ENCODE measurements at regions not wholly inside any gene's neighbourhood (a gene's known extent, or its start where the extent isn't known, plus 50 kb on each side); places are given as distances from the start of the nearest gene placed in this dataset.

- no peaks in the 10 kb centered on the region for H3K36me3 ChIP-seq (ENCODE audit: insufficient read depth, low read length)
- no peaks in the 10 kb centered on the region for H3K9me3 ChIP-seq (ENCODE audit: control insufficient read depth, insufficient read depth, low read length)
- no peak overlapping the region for H3K9ac ChIP-seq (ENCODE audit: low read depth, low read length)
- peaks cover 20% of the 10 kb centered on the region for H3K4me1 ChIP-seq (ENCODE audit: insufficient read depth, low read length)
These were observed 92.2 kb upstream of the MAML3 start for GRCh38 chr4:140246216-140246615.

- Histone ChIP-seq H3K36me3 (ENCODE audit: insufficient read depth, low read length) (no peaks in the 10 kb centered on the region), H3K9ac (ENCODE audit: low read depth, low read length) (no peak overlapping the region), H3K9me3 (ENCODE audit: control insufficient read depth, insufficient read depth, low read length) (no peaks in the 10 kb centered on the region), H3K4me1 (ENCODE audit: insufficient read depth, low read length) (peaks cover 20% of the 10 kb centered on the region)
These were observed 90.3 kb upstream of the MAML3 start for GRCh38 chr4:140244328-140244727.

GRCh38 chr4:140243278-140243753 is 89.3 kb upstream of the MAML3 start:
- Histone ChIP-seq H3K9me3 (ENCODE audit: control insufficient read depth, insufficient read depth, low read length) (no peaks in the 10 kb centered on the region), H3K4me1 (ENCODE audit: insufficient read depth, low read length) (peaks cover 30% of the 10 kb centered on the region), H3K36me3 (ENCODE audit: insufficient read depth, low read length) (no peaks in the 10 kb centered on the region), H3K9ac (ENCODE audit: low read depth, low read length) (no peak overlapping the region)

GRCh38 chr4:140242357-140243277 is 88.6 kb upstream of the MAML3 start:
- Histone ChIP-seq H3K9me3 (ENCODE audit: control insufficient read depth, insufficient read depth, low read length) (no peaks in the 10 kb centered on the region), H3K4me1 (ENCODE audit: insufficient read depth, low read length) (peaks cover 36% of the 10 kb centered on the region), H3K9ac (ENCODE audit: low read depth, low read length) (no peak overlapping the region), H3K36me3 (ENCODE audit: insufficient read depth, low read length) (no peaks in the 10 kb centered on the region)

- Histone ChIP-seq H3K9me3 (ENCODE audit: control insufficient read depth, insufficient read depth, low read length) (no peaks in the 10 kb centered on the region), H3K36me3 (ENCODE audit: insufficient read depth, low read length) (no peaks in the 10 kb centered on the region), H3K9ac (ENCODE audit: low read depth, low read length) (no peak overlapping the region), H3K4me1 (ENCODE audit: insufficient read depth, low read length) (peaks cover 46% of the 10 kb centered on the region)
These were observed 86.3 kb upstream of the MAML3 start for GRCh38 chr4:140240237-140240636.

GRCh38 chr4:140239311-140239710 is 85.3 kb upstream of the MAML3 start:
- Histone ChIP-seq H3K4me1 (ENCODE audit: insufficient read depth, low read length) (peaks cover 46% of the 10 kb centered on the region), H3K36me3 (ENCODE audit: insufficient read depth, low read length) (no peaks in the 10 kb centered on the region), H3K9ac (ENCODE audit: low read depth, low read length) (no peak overlapping the region), H3K9me3 (ENCODE audit: control insufficient read depth, insufficient read depth, low read length) (no peaks in the 10 kb centered on the region)

- Histone ChIP-seq H3K4me1 (ENCODE audit: insufficient read depth, low read length) (peaks cover 49% of the 10 kb centered on the region), H3K36me3 (ENCODE audit: insufficient read depth, low read length) (no peaks in the 10 kb centered on the region), H3K9me3 (ENCODE audit: control insufficient read depth, insufficient read depth, low read length) (no peaks in the 10 kb centered on the region), H3K9ac (ENCODE audit: low read depth, low read length) (peak overlapping the region; percentile 34)
These were observed 84.5 kb upstream of the MAML3 start for GRCh38 chr4:140238351-140239056.

GRCh38 chr4:140237616-140238350 is 83.8 kb upstream of the MAML3 start:
- Histone ChIP-seq H3K4me1 (ENCODE audit: insufficient read depth, low read length) (peaks cover 44% of the 10 kb centered on the region), H3K9ac (ENCODE audit: low read depth, low read length) (peak overlapping the region; percentile 34), H3K36me3 (ENCODE audit: insufficient read depth, low read length) (no peaks in the 10 kb centered on the region), H3K9me3 (ENCODE audit: control insufficient read depth, insufficient read depth, low read length) (no peaks in the 10 kb centered on the region)

- H3K36me3 ChIP-seq (ENCODE audit: insufficient read depth, low read length): no peaks in the 10 kb centered on the region
- H3K9ac ChIP-seq (ENCODE audit: low read depth, low read length): no peak overlapping the region
- peaks cover 33% of the 10 kb centered on the region for H3K4me1 ChIP-seq (ENCODE audit: insufficient read depth, low read length)
- no peaks in the 10 kb centered on the region for H3K9me3 ChIP-seq (ENCODE audit: control insufficient read depth, insufficient read depth, low read length)
These were observed 82.7 kb upstream of the MAML3 start for GRCh38 chr4:140236654-140237169.

- Histone ChIP-seq H3K4me1 (ENCODE audit: insufficient read depth, low read length) (peaks cover 32% of the 10 kb centered on the region), H3K36me3 (ENCODE audit: insufficient read depth, low read length) (no peaks in the 10 kb centered on the region), H3K9me3 (ENCODE audit: control insufficient read depth, insufficient read depth, low read length) (no peaks in the 10 kb centered on the region), H3K9ac (ENCODE audit: low read depth, low read length) (no peak overlapping the region)
These were observed 80.7 kb upstream of the MAML3 start for GRCh38 chr4:140234697-140235060.

- Histone ChIP-seq H3K9ac (ENCODE audit: low read depth, low read length) (no peak overlapping the region), H3K36me3 (ENCODE audit: insufficient read depth, low read length) (no peaks in the 10 kb centered on the region), H3K4me1 (ENCODE audit: insufficient read depth, low read length) (peaks cover 26% of the 10 kb centered on the region), H3K9me3 (ENCODE audit: control insufficient read depth, insufficient read depth, low read length) (no peaks in the 10 kb centered on the region)
These were observed 80.1 kb upstream of the MAML3 start for GRCh38 chr4:140233791-140234696.

- Histone ChIP-seq H3K9ac (ENCODE audit: low read depth, low read length) (no peak overlapping the region), H3K9me3 (ENCODE audit: control insufficient read depth, insufficient read depth, low read length) (no peaks in the 10 kb centered on the region), H3K36me3 (ENCODE audit: insufficient read depth, low read length) (no peaks in the 10 kb centered on the region), H3K4me1 (ENCODE audit: insufficient read depth, low read length) (peaks cover 3% of the 10 kb centered on the region; the same call in 1 of the 2 replicates)
These were observed 75.9 kb upstream of the MAML3 start for GRCh38 chr4:140229881-140230280.

- Histone ChIP-seq H3K9me3 (ENCODE audit: control insufficient read depth, insufficient read depth, low read length) (no peaks in the 10 kb centered on the region), H3K9ac (ENCODE audit: low read depth, low read length) (no peak overlapping the region), H3K36me3 (ENCODE audit: insufficient read depth, low read length) (no peaks in the 10 kb centered on the region), H3K4me1 (ENCODE audit: insufficient read depth, low read length) (no peaks in the 10 kb centered on the region)
These were observed 73.3 kb upstream of the MAML3 start for GRCh38 chr4:140227286-140227685.
